ENCODE measurements at regions not wholly inside any gene's neighbourhood (a gene's known extent, or its start where the extent isn't known, plus 50 kb on each side); places are given as distances from the start of the nearest gene placed in this dataset.

GRCh38 chrX:137313627-137314026 lies 252.3 kb upstream of the ZIC3 start:
- CTCF ChIA-PET (ENCODE audit: partially characterized antibody) = no interaction called here
- Mint-ChIP-seq H3K27me3 (no peaks in the 10 kb centered on the region), H3K27ac (no peak overlapping the region), H3K9me3 (peaks cover 0 to 9% (median 3%) of the 10 kb centered on the region in 8 donors), H3K36me3 (no peaks in the 10 kb centered on the region), H3K4me1 (no peaks in the 10 kb centered on the region), H3K4me3 (no peak overlapping the region)
- no peaks in the 10 kb centered on the region for H3K36me3 ChIP-seq (ENCODE audit: insufficient read depth, low read length)
- H3K27ac ChIP-seq (ENCODE audit: low read depth, low read length) = no peak overlapping the region
- no peak overlapping the region for H3K4me3 ChIP-seq (ENCODE audit: low read length in 2 of 2)
- DNase-seq = no peak
- H3K27me3 ChIP-seq (ENCODE audit: insufficient read depth, low read length) = no peaks in the 10 kb centered on the region
- H3K4me1 ChIP-seq (ENCODE audit: insufficient read depth, low read length) = no peaks in the 10 kb centered on the region
- intact Hi-C loops (cut with micrococcal nuclease) = no loop called here
- H3K9me3 ChIP-seq (ENCODE audit: control insufficient read depth in 1 of 2, low read length in 2 of 2) = no peaks in the 10 kb centered on the region
- POLR2A ChIA-PET (ENCODE audit: partially characterized antibody) = no interaction called here

- Histone ChIP-seq H3K36me3 (ENCODE audit: insufficient read depth, low read length) (no peaks in the 10 kb centered on the region), H3K27me3 (ENCODE audit: insufficient read depth, low read length) (no peaks in the 10 kb centered on the region), H3K27ac (ENCODE audit: low read depth, low read length) (no peak overlapping the region), H3K9me3 (ENCODE audit: control insufficient read depth in 1 of 2, low read length in 2 of 2) (no peaks in the 10 kb centered on the region), H3K4me1 (ENCODE audit: insufficient read depth, low read length) (no peaks in the 10 kb centered on the region), H3K4me3 (ENCODE audit: low read length in 2 of 2) (no peak overlapping the region)
- ChIA-PET POLR2A (ENCODE audit: partially characterized antibody) (no interaction called here), CTCF (ENCODE audit: partially characterized antibody) (no interaction called here)
- DNase-seq = no peak
- no peaks in the 10 kb centered on the region for H3K27me3 Mint-ChIP-seq
- intact Hi-C loops (cut with micrococcal nuclease) = no loop called here
- no peak overlapping the region for H3K27ac Mint-ChIP-seq
- H3K9me3 Mint-ChIP-seq = peaks cover 0 to 7% (median 4%) of the 10 kb centered on the region in 8 donors
- H3K4me3 Mint-ChIP-seq = no peak overlapping the region
- no peaks in the 10 kb centered on the region for H3K36me3 Mint-ChIP-seq
- no peaks in the 10 kb centered on the region for H3K4me1 Mint-ChIP-seq
These were observed 260.5 kb upstream of the ZIC3 start for GRCh38 chrX:137305404-137305803.

GRCh38 chrX:137297167-137297566 lies 263.4 kb upstream of the GPR101 start:
- intact Hi-C loops (cut with micrococcal nuclease) = no loop called here
- Histone ChIP-seq H3K4me3 (ENCODE audit: low read length in 2 of 2) (no peak overlapping the region), H3K36me3 (ENCODE audit: insufficient read depth, low read length) (no peaks in the 10 kb centered on the region), H3K27me3 (ENCODE audit: insufficient read depth, low read length) (no peaks in the 10 kb centered on the region), H3K4me1 (ENCODE audit: insufficient read depth, low read length) (no peaks in the 10 kb centered on the region), H3K9me3 (ENCODE audit: control insufficient read depth in 1 of 2, low read length in 2 of 2) (no peaks in the 10 kb centered on the region), H3K27ac (ENCODE audit: low read depth, low read length) (no peak overlapping the region)
- H3K27me3 Mint-ChIP-seq = peaks cover 0 to 1% of the 10 kb centered on the region in 2 donors
- ChIA-PET CTCF (ENCODE audit: partially characterized antibody) (no interaction called here), POLR2A (ENCODE audit: partially characterized antibody) (no interaction called here)
- H3K4me1 Mint-ChIP-seq = no peaks in the 10 kb centered on the region
- H3K27ac Mint-ChIP-seq = no peak overlapping the region
- no peak for DNase-seq
- no peak overlapping the region for H3K4me3 Mint-ChIP-seq
- H3K36me3 Mint-ChIP-seq = no peaks in the 10 kb centered on the region
- H3K9me3 Mint-ChIP-seq = no peaks in the 10 kb centered on the region

GRCh38 chrX:137290011-137290410 lies 256.2 kb upstream of the GPR101 start:
- H3K27ac ChIP-seq (ENCODE audit: low read depth, low read length) = no peak overlapping the region
- no peak overlapping the region for H3K27ac Mint-ChIP-seq

GRCh38 chrX:137287191-137287590 lies 253.4 kb upstream of the GPR101 start:
- Mint-ChIP-seq H3K4me1 (no peaks in the 10 kb centered on the region), H3K27me3 (peaks cover 2 to 6% of the 10 kb centered on the region in 2 donors), H3K9me3 (no peaks in the 10 kb centered on the region), H3K27ac (no peak overlapping the region), H3K36me3 (no peaks in the 10 kb centered on the region), H3K4me3 (no peak overlapping the region)
- intact Hi-C loops (cut with micrococcal nuclease) = no loop called here
- H3K4me1 ChIP-seq (ENCODE audit: insufficient read depth, low read length) = no peaks in the 10 kb centered on the region
- no peaks in the 10 kb centered on the region for H3K36me3 ChIP-seq (ENCODE audit: insufficient read depth, low read length)
- CTCF ChIA-PET (ENCODE audit: partially characterized antibody) = no interaction called here
- H3K9me3 ChIP-seq (ENCODE audit: control insufficient read depth in 1 of 2, low read length in 2 of 2) = no peaks in the 10 kb centered on the region
- no peaks in the 10 kb centered on the region for H3K27me3 ChIP-seq (ENCODE audit: insufficient read depth, low read length)
- no peak overlapping the region for H3K4me3 ChIP-seq (ENCODE audit: low read length in 2 of 2)
- H3K27ac ChIP-seq (ENCODE audit: low read depth, low read length) = no peak overlapping the region
- POLR2A ChIA-PET (ENCODE audit: partially characterized antibody) = no interaction called here
- DNase-seq = no peak

More at GRCh38 chrX:137290011-137290410, 256.2 kb upstream of the GPR101 start:
- H3K27me3 ChIP-seq (ENCODE audit: insufficient read depth, low read length) = no peaks in the 10 kb centered on the region
- no peak for DNase-seq
- CTCF ChIA-PET (ENCODE audit: partially characterized antibody) = no interaction called here
- intact Hi-C loops (cut with micrococcal nuclease) = no loop called here
- POLR2A ChIA-PET (ENCODE audit: partially characterized antibody) = no interaction called here
- no peaks in the 10 kb centered on the region for H3K9me3 Mint-ChIP-seq
- H3K36me3 ChIP-seq (ENCODE audit: insufficient read depth, low read length) = no peaks in the 10 kb centered on the region
- H3K4me3 ChIP-seq (ENCODE audit: low read length in 2 of 2) = no peak overlapping the region
- H3K4me3 Mint-ChIP-seq = no peak overlapping the region
- H3K36me3 Mint-ChIP-seq = no peaks in the 10 kb centered on the region
- no peaks in the 10 kb centered on the region for H3K9me3 ChIP-seq (ENCODE audit: control insufficient read depth in 1 of 2, low read length in 2 of 2)
- no peaks in the 10 kb centered on the region for H3K4me1 Mint-ChIP-seq
- no peaks in the 10 kb centered on the region for H3K4me1 ChIP-seq (ENCODE audit: insufficient read depth, low read length)
- peaks cover 2 to 6% of the 10 kb centered on the region in 2 donors for H3K27me3 Mint-ChIP-seq

- peaks cover 0 to 1% (median 0%) of the 10 kb centered on the region in 8 donors for H3K9me3 Mint-ChIP-seq
- no peak overlapping the region for H3K4me3 ChIP-seq (ENCODE audit: low read length in 2 of 2)
- intact Hi-C loops (cut with micrococcal nuclease) = no loop called here
- H3K27me3 Mint-ChIP-seq = peaks cover 2 to 11% of the 10 kb centered on the region in 2 donors
- DNase-seq = no peak
- H3K4me1 Mint-ChIP-seq = no peaks in the 10 kb centered on the region
- no peak overlapping the region for H3K4me3 Mint-ChIP-seq
- no peaks in the 10 kb centered on the region for H3K36me3 Mint-ChIP-seq
- H3K36me3 ChIP-seq (ENCODE audit: insufficient read depth, low read length) = no peaks in the 10 kb centered on the region
- H3K9me3 ChIP-seq (ENCODE audit: control insufficient read depth in 1 of 2, low read length in 2 of 2) = no peaks in the 10 kb centered on the region
- no peaks in the 10 kb centered on the region for H3K27me3 ChIP-seq (ENCODE audit: insufficient read depth, low read length)
- H3K27ac Mint-ChIP-seq = no peak overlapping the region
- H3K27ac ChIP-seq (ENCODE audit: low read depth, low read length) = no peak overlapping the region
- no peaks in the 10 kb centered on the region for H3K4me1 ChIP-seq (ENCODE audit: insufficient read depth, low read length)
- ChIA-PET CTCF (ENCODE audit: partially characterized antibody) (no interaction called here), POLR2A (ENCODE audit: partially characterized antibody) (no interaction called here)
These were observed 252.6 kb upstream of the GPR101 start for GRCh38 chrX:137286423-137286822.

GRCh38 chrX:137278825-137279224 lies 245.0 kb upstream of the GPR101 start:
- no peak overlapping the region for H3K27ac ChIP-seq (ENCODE audit: low read depth, low read length)
- Mint-ChIP-seq H3K36me3 (no peaks in the 10 kb centered on the region), H3K4me3 (no peak overlapping the region), H3K9me3 (peaks cover 0 to 1% (median 0%) of the 10 kb centered on the region in 8 donors), H3K4me1 (no peaks in the 10 kb centered on the region), H3K27me3 (peaks cover 0 to 5% of the 10 kb centered on the region in 2 donors), H3K27ac (no peak overlapping the region)
- H3K9me3 ChIP-seq (ENCODE audit: control insufficient read depth in 1 of 2, low read length in 2 of 2) = no peaks in the 10 kb centered on the region
- CTCF ChIA-PET (ENCODE audit: partially characterized antibody) = no interaction called here
- no peaks in the 10 kb centered on the region for H3K36me3 ChIP-seq (ENCODE audit: insufficient read depth, low read length)
- H3K4me1 ChIP-seq (ENCODE audit: insufficient read depth, low read length) = no peaks in the 10 kb centered on the region
- H3K4me3 ChIP-seq (ENCODE audit: low read length in 2 of 2) = no peak overlapping the region
- DNase-seq = no peak
- intact Hi-C loops (cut with micrococcal nuclease) = no loop called here
- H3K27me3 ChIP-seq (ENCODE audit: insufficient read depth, low read length) = no peaks in the 10 kb centered on the region
- POLR2A ChIA-PET (ENCODE audit: partially characterized antibody) = no interaction called here

- Histone ChIP-seq H3K27ac (ENCODE audit: low read depth, low read length) (no peak overlapping the region), H3K4me1 (ENCODE audit: insufficient read depth, low read length) (no peaks in the 10 kb centered on the region), H3K36me3 (ENCODE audit: insufficient read depth, low read length) (no peaks in the 10 kb centered on the region), H3K27me3 (ENCODE audit: insufficient read depth, low read length) (no peaks in the 10 kb centered on the region), H3K9me3 (ENCODE audit: control insufficient read depth in 1 of 2, low read length in 2 of 2) (no peaks in the 10 kb centered on the region), H3K4me3 (ENCODE audit: low read length in 2 of 2) (no peak overlapping the region)
- Mint-ChIP-seq H3K9me3 (peaks cover 0 to 3% (median 0%) of the 10 kb centered on the region in 8 donors), H3K4me1 (no peaks in the 10 kb centered on the region), H3K27me3 (peaks cover 7 to 8% of the 10 kb centered on the region in 2 donors), H3K36me3 (no peaks in the 10 kb centered on the region), H3K4me3 (no peak overlapping the region), H3K27ac (no peak overlapping the region)
- ChIA-PET POLR2A (ENCODE audit: partially characterized antibody) (no interaction called here), CTCF (ENCODE audit: partially characterized antibody) (no interaction called here)
- intact Hi-C loops (cut with micrococcal nuclease) = no loop called here
- no peak for DNase-seq
These were observed 229.6 kb upstream of the GPR101 start for GRCh38 chrX:137263374-137263773.

All from CD4-positive, alpha-beta memory T cell (primary cell).